CD8-positive, alpha-beta memory T cell (primary cell): ENCODE measurements at regions not wholly inside any gene's neighbourhood (a gene's known extent, or its start where the extent isn't known, plus 50 kb on each side); places are given as distances from the start of the nearest gene placed in this dataset.

Experiments used
- CTCF ChIA-PET: fragments of 350-600 bp; sonication (Branson Sonifier 250); formaldehyde crosslinking; loops from one replicate; lab custom pipeline; 2021; ENCODE audit warnings: antibody characterized with exemption; lab: Charles Lee
- POLR2A ChIA-PET: fragments of 350-600 bp; sonication (Branson Sonifier 250); formaldehyde crosslinking; loops from one replicate; lab custom pipeline; 2021; ENCODE audit warnings: antibody characterized with exemption; lab: Charles Lee
- DNase-seq, 5 donors: peaks; one replicate each; pipeline versions ENCODE4 v3.0.0 to v3.0.0-alpha.2; 2020 to 2022; ENCODE audit warnings: mixed read lengths in 1 of 5
- H3K27ac ChIP-seq: one replicate; pipeline ENCODE4 v1.7.0; 2013; ENCODE audit warnings: low read depth, mild to moderate bottlenecking, low read length, moderate library complexity
- H3K27me3 ChIP-seq: 2 replicates; pipeline ENCODE4 v1.7.0; 2013; ENCODE audit warnings: low read length, mild to moderate bottlenecking; ENCODE audit not compliant: insufficient read depth, poor library complexity, severe bottlenecking
- H3K36me3 ChIP-seq: 2 replicates; pipeline ENCODE4 v1.7.0; 2013; ENCODE audit warnings: mild to moderate bottlenecking, low read length, moderate library complexity; ENCODE audit not compliant: insufficient read depth
- H3K4me1 ChIP-seq: 2 replicates; pipeline ENCODE4 v1.7.0; 2013; ENCODE audit warnings: mild to moderate bottlenecking, low read length, moderate library complexity; ENCODE audit not compliant: insufficient read depth
- H3K4me3 ChIP-seq: 2 replicates; pipeline ENCODE4 v1.7.0; 2013; ENCODE audit warnings: mild to moderate bottlenecking, low read length
- H3K9me3 ChIP-seq: 2 replicates; pipeline ENCODE4 v1.7.0; 2013; ENCODE audit warnings: mild to moderate bottlenecking, low read length
- H3K27ac Mint-ChIP-seq, 8 donors: one replicate each; pipeline ENCODE4 v1.8.0; 2020 to 2021; ENCODE audit warnings: mixed read lengths in 8 of 8, mild to moderate bottlenecking in 6 of 8, inconsistent platforms in 3 of 8, moderate library complexity in 3 of 8
- H3K27me3 Mint-ChIP-seq, 2 donors: one replicate each; pipeline ENCODE4 v1.8.0; 2020 to 2021; ENCODE audit warnings: mixed read lengths in 2 of 2, mild to moderate bottlenecking in 1 of 2, moderate library complexity in 1 of 2
- H3K36me3 Mint-ChIP-seq, 3 donors: one replicate each; pipeline ENCODE4 v1.8.0; 2020 to 2021; ENCODE audit warnings: mixed read lengths in 3 of 3, inconsistent platforms in 1 of 3, mild to moderate bottlenecking in 1 of 3
- H3K4me1 Mint-ChIP-seq, 3 donors: one replicate each; pipeline ENCODE4 v1.8.0; 2020 to 2021; ENCODE audit warnings: mixed read lengths in 3 of 3, inconsistent platforms in 1 of 3, mild to moderate bottlenecking in 1 of 3
- H3K4me3 Mint-ChIP-seq, 7 donors: one replicate each; pipeline ENCODE4 v1.8.0; 2020 to 2021; ENCODE audit warnings: mixed read lengths in 7 of 7, mild to moderate bottlenecking in 6 of 7, moderate library complexity in 4 of 7, inconsistent platforms in 2 of 7
- H3K9me3 Mint-ChIP-seq, 5 donors: one replicate each; pipeline ENCODE4 v1.8.0; 2020 to 2022; ENCODE audit warnings: mixed read lengths in 5 of 5, mild to moderate bottlenecking in 3 of 5, moderate library complexity in 2 of 5, inconsistent platforms in 1 of 5

DNA sequence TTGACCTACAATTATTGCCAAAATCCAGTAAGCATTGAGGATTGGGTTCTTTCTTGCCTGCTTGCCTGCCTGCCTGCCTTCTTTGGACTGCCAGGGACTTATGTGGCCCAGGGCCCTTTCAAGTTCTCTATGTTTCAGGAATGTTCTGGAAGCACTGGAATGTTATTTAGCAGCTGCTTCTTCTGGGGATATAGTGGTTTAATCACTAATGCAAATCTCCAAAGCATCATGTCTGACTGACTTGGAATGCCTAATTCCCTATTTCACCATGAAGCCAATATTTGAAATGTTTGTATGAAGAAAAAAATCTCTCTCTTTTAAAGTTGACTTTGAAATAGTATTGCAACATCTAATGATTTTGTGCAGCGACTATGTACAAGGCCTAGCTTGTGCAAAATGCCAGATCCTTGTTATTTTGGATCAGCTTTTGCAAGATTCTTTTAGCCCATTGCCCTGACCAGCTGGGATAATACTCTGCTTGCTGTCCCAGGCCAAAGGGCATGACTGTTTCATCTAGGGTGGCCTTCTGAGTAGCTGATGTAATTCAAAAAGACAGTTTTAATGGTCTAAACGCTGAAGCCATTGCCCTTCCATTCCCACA lies 204.6 kb downstream of the RND3 start:
- no peaks in the 10 kb centered on the region for H3K9me3 ChIP-seq
- H3K4me3 ChIP-seq, result no peak overlapping the region
- no peak overlapping the region for H3K27ac ChIP-seq
- Mint-ChIP-seq H3K36me3 (no peaks in the 10 kb centered on the region), H3K4me1 (no peaks in the 10 kb centered on the region), H3K9me3 (peaks cover 2 to 8% (median 6%) of the 10 kb centered on the region in 5 donors), H3K27me3 (no peaks in the 10 kb centered on the region), H3K27ac (no peak overlapping the region), H3K4me3 (no peak overlapping the region)
- H3K36me3 ChIP-seq, result no peaks in the 10 kb centered on the region
- POLR2A ChIA-PET, result no interaction called here
- no peaks in the 10 kb centered on the region for H3K4me1 ChIP-seq
- CTCF ChIA-PET, result no interaction called here
- DNase-seq, result no peak
- no peaks in the 10 kb centered on the region for H3K27me3 ChIP-seq

DNA sequence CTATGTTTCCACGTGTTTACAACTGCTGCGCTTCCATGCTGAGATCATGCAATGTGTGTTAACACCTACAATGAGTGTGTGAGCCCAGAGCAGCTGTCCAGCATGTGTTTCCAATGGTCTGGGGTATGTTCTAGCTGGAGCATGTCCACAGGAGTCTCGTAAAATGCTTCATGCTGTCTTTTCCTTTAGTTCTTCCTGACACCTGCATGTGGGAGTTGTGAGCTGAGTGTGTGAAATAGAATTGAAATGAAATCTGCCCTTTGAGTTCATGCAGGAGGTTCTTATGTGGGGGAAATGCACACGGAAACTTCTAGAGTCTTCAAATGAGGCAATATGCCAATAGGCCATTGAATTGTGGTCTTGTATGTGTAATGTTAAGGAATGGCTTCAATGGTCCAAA lies 205.1 kb downstream of the RND3 start:
- Mint-ChIP-seq H3K27ac (peak overlapping the region in 1 of 8 donors; percentile 18), H3K9me3 (peaks cover 3 to 11% (median 7%) of the 10 kb centered on the region in 5 donors), H3K36me3 (no peaks in the 10 kb centered on the region), H3K27me3 (no peaks in the 10 kb centered on the region), H3K4me3 (no peak overlapping the region), H3K4me1 (no peaks in the 10 kb centered on the region)
- DNase-seq, result no peak
- Histone ChIP-seq H3K4me1 (no peaks in the 10 kb centered on the region), H3K9me3 (no peaks in the 10 kb centered on the region), H3K27ac (no peak overlapping the region), H3K27me3 (no peaks in the 10 kb centered on the region), H3K36me3 (no peaks in the 10 kb centered on the region), H3K4me3 (no peak overlapping the region)
- ChIA-PET CTCF (no interaction called here), POLR2A (no interaction called here)

GRCh38 chr2:150280231-150280630 lies 207.2 kb downstream of the RND3 start:
- no peaks in the 10 kb centered on the region for H3K4me1 Mint-ChIP-seq
- no peak overlapping the region for H3K4me3 Mint-ChIP-seq
- CTCF ChIA-PET, result no interaction called here
- POLR2A ChIA-PET, result no interaction called here
- no peak overlapping the region for H3K27ac ChIP-seq
- no peaks in the 10 kb centered on the region for H3K27me3 ChIP-seq
- H3K27ac Mint-ChIP-seq, result no peak overlapping the region
- no peaks in the 10 kb centered on the region for H3K4me1 ChIP-seq
- no peaks in the 10 kb centered on the region for H3K36me3 Mint-ChIP-seq
- no peak for DNase-seq
- no peaks in the 10 kb centered on the region for H3K9me3 ChIP-seq
- H3K9me3 Mint-ChIP-seq, result peaks cover 6 to 19% (median 19%) of the 10 kb centered on the region in 5 donors
- H3K4me3 ChIP-seq, result no peak overlapping the region
- no peaks in the 10 kb centered on the region for H3K36me3 ChIP-seq
- no peaks in the 10 kb centered on the region for H3K27me3 Mint-ChIP-seq

DNA sequence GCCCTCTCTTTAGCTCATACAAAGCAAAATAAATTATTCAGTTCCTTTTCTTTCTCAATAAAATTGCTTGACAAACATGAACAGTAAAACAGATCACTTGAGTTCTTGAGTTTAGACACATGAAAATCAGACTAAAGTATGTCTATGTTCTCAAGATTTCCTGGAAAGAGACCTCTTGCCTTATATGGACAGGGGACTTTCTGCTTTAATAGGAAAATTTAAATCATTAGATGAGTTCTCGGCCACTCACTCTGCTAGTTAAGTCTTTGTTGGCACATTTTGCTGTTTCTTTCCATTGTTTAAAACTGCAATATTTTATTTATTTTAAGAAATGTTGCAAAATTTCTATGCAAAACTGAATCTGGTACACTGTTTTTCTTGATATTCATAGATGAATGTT lies 207.8 kb downstream of the RND3 start:
- H3K27ac ChIP-seq, result no peak overlapping the region
- H3K4me1 ChIP-seq, result no peaks in the 10 kb centered on the region
- no peak for DNase-seq
- no peaks in the 10 kb centered on the region for H3K27me3 ChIP-seq
- Mint-ChIP-seq H3K4me1 (no peaks in the 10 kb centered on the region), H3K36me3 (no peaks in the 10 kb centered on the region), H3K4me3 (no peak overlapping the region), H3K9me3 (peaks cover 8 to 20% (median 19%) of the 10 kb centered on the region in 5 donors), H3K27ac (no peak overlapping the region), H3K27me3 (no peaks in the 10 kb centered on the region)
- H3K4me3 ChIP-seq, result no peak overlapping the region
- no peaks in the 10 kb centered on the region for H3K9me3 ChIP-seq
- ChIA-PET POLR2A (no interaction called here), CTCF (no interaction called here)
- no peaks in the 10 kb centered on the region for H3K36me3 ChIP-seq

GRCh38 chr2:150276737-150277136 lies 210.7 kb downstream of the RND3 start:
- no peak overlapping the region for H3K27ac Mint-ChIP-seq
- no peak overlapping the region for H3K27ac ChIP-seq
- CTCF ChIA-PET, result no interaction called here
- no peaks in the 10 kb centered on the region for H3K4me1 ChIP-seq
- H3K4me3 ChIP-seq, result no peak overlapping the region
- no peaks in the 10 kb centered on the region for H3K4me1 Mint-ChIP-seq
- H3K9me3 ChIP-seq, result no peaks in the 10 kb centered on the region
- POLR2A ChIA-PET, result no interaction called here
- H3K36me3 Mint-ChIP-seq, result no peaks in the 10 kb centered on the region
- no peaks in the 10 kb centered on the region for H3K27me3 Mint-ChIP-seq
- DNase-seq, result no peak
- no peaks in the 10 kb centered on the region for H3K27me3 ChIP-seq
- H3K4me3 Mint-ChIP-seq, result no peak overlapping the region
- H3K36me3 ChIP-seq, result no peaks in the 10 kb centered on the region
- H3K9me3 Mint-ChIP-seq, result peaks cover 8 to 22% (median 20%) of the 10 kb centered on the region in 5 donors

DNA sequence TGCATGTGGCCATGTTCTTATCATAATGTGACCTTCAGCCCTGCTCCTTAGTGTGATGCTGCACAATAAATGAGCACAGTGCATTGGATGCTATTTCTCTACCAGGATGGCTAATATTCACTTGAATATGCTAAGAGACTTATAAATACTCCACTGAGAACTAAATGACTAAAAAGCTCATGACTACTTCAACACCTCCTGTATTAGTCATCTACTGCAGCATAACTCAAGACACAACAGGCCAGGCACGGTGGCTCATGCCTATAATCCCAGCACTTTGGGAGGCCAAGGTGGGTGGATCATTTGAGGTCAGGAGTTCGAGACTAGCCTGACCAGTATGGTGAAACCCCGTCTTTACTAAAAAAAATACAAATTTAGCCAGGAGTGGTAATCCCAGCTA lies 213.4 kb downstream of the RND3 start:
- Histone ChIP-seq H3K36me3 (no peaks in the 10 kb centered on the region), H3K27me3 (no peaks in the 10 kb centered on the region), H3K4me3 (no peak overlapping the region), H3K27ac (no peak overlapping the region), H3K4me1 (no peaks in the 10 kb centered on the region), H3K9me3 (no peaks in the 10 kb centered on the region)
- Mint-ChIP-seq H3K27me3 (no peaks in the 10 kb centered on the region), H3K4me3 (no peak overlapping the region), H3K4me1 (no peaks in the 10 kb centered on the region), H3K36me3 (no peaks in the 10 kb centered on the region), H3K27ac (no peak overlapping the region), H3K9me3 (peaks cover 8 to 19% (median 18%) of the 10 kb centered on the region in 5 donors)
- CTCF ChIA-PET, result no interaction called here
- POLR2A ChIA-PET, result no interaction called here
- DNase-seq, result no peak

GRCh38 chr2:150271952-150272802 lies 215.3 kb downstream of the RND3 start:
- peaks cover 4 to 13% (median 12%) of the 10 kb centered on the region in 5 donors for H3K9me3 Mint-ChIP-seq
- DNase-seq, result no peak
- POLR2A ChIA-PET, result no interaction called here
- no peaks in the 10 kb centered on the region for H3K36me3 ChIP-seq
- no peak overlapping the region for H3K27ac Mint-ChIP-seq
- CTCF ChIA-PET, result no interaction called here
- H3K4me1 Mint-ChIP-seq, result no peaks in the 10 kb centered on the region
- no peak overlapping the region for H3K4me3 Mint-ChIP-seq
- no peaks in the 10 kb centered on the region for H3K9me3 ChIP-seq
- no peak overlapping the region for H3K27ac ChIP-seq
- H3K4me3 ChIP-seq, result no peak overlapping the region
- no peaks in the 10 kb centered on the region for H3K27me3 ChIP-seq
- no peaks in the 10 kb centered on the region for H3K27me3 Mint-ChIP-seq
- no peaks in the 10 kb centered on the region for H3K4me1 ChIP-seq
- H3K36me3 Mint-ChIP-seq, result no peaks in the 10 kb centered on the region

- Histone ChIP-seq H3K9me3 (no peaks in the 10 kb centered on the region), H3K4me1 (no peaks in the 10 kb centered on the region), H3K27ac (no peak overlapping the region), H3K36me3 (no peaks in the 10 kb centered on the region), H3K27me3 (no peaks in the 10 kb centered on the region), H3K4me3 (no peak overlapping the region)
- Mint-ChIP-seq H3K4me3 (no peak overlapping the region), H3K27me3 (no peaks in the 10 kb centered on the region), H3K9me3 (peaks cover 0 to 5% (median 0%) of the 10 kb centered on the region in 5 donors), H3K4me1 (no peaks in the 10 kb centered on the region), H3K36me3 (no peaks in the 10 kb centered on the region), H3K27ac (no peak overlapping the region)
- CTCF ChIA-PET, result no interaction called here
- DNase-seq, result no peak
- POLR2A ChIA-PET, result no interaction called here
These were observed 219.6 kb downstream of the RND3 start for GRCh38 chr2:150267651-150268415.
